NCI-H2029 (cell line): ENCODE measurements at regions not wholly inside any gene's neighbourhood (a gene's known extent, or its start where the extent isn't known, plus 50 kb on each side); places are given as distances from the start of the nearest gene placed in this dataset.
"Not testable (repeated sequence)": the region's sequence is repeated elsewhere in the genome, so short reads cannot be mapped to it uniquely, and the experiment has no call there.

Experiments used
- DNase-seq: peaks from one replicate; lab custom pipeline; 2025; lab: John Stamatoyannopoulos, UW

DNA sequence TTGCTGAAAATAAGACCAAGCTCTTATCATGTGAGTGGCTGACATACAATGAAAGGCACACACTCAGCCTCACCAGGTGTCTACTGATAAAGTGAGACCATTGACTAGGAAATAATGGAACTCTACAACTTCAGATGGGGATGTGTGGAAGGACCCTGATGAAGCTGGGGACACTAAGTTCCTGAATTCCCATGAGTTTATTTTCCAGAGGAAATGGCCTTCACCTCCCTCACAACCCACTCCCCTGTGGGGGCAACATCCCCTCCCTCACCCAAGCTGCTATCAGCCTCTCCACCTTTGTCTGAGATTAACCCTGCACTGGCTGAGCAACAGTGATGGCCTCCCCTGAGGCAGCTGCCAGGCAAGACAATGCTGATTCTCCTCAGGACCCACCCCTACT, 55.2 kb upstream of the SMARCAD1 start:
- DNase-seq, result no peak

DNA sequence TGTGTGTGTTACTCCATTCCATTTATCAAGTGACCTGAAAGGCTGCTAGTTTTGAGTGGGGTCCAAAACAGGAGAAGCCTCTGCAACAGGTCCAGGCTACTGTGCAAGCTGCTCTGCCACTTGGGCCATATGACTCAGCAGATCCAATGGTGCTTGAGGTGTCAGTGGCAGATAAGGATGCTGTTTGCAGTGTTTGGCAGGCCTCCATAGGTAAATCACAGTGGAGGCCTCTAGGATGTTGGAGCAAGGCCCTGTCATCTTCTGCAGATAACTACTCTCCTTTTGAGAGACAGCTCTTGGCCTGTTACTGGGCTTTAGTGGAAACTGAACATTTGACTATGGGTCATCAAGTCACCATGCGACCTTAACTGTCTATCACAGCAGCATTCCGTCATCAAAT, 52.3 kb upstream of the SMARCAD1 start:
- not testable (repeated sequence) for DNase-seq

GRCh38 chr4:94156826-94157225, 50.8 kb upstream of the SMARCAD1 start:
- DNase-seq, result no peak
